HG03342 (cell line): ENCODE measurements at regions not wholly inside any gene's neighbourhood (a gene's known extent, or its start where the extent isn't known, plus 50 kb on each side); places are given as distances from the start of the nearest gene placed in this dataset.
"Not testable (repeated sequence)": the region's sequence is repeated elsewhere in the genome, so short reads cannot be mapped to it uniquely, and the experiment has no call there.

Experiments used
- ATAC-seq: cut with Tn5 transposase; IDR thresholded peaks from one replicate; pipeline ENCODE4 v1.9.1; 2021; ENCODE audit warnings: mild to moderate bottlenecking, moderate library complexity; ENCODE audit not compliant: unreplicated experiment

DNA sequence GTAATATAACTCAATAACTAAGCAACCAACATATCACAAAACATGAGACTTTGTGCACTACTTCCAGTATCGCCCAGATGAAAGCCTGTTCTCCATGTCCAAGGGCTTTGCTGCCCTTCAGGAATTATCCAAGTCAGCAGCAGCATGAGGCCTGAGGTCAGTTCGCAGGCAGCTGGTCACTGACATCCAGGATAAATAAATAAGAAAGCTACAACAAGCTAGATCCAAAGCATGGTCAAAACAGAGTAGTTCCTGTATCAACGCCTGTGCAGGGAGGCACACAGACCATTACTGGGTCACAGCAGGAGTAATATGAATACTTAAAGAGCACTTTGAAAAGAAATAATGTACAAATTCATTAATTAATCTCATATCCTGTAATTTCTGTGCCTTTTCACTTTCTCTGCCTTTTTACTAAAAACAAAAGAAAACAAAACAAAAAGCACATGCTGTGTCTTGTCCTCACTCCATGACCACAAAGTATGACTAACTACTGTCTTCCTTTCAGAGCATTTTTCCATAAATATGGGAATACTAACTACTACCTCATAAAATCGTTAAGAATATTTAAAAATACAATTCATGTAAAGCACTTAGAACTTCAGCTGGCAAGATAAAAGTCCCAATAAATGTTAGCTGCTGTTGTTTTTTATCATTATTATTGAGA, 374.9 kb upstream of the IRAK1BP1 start:
- no peak for ATAC-seq

DNA sequence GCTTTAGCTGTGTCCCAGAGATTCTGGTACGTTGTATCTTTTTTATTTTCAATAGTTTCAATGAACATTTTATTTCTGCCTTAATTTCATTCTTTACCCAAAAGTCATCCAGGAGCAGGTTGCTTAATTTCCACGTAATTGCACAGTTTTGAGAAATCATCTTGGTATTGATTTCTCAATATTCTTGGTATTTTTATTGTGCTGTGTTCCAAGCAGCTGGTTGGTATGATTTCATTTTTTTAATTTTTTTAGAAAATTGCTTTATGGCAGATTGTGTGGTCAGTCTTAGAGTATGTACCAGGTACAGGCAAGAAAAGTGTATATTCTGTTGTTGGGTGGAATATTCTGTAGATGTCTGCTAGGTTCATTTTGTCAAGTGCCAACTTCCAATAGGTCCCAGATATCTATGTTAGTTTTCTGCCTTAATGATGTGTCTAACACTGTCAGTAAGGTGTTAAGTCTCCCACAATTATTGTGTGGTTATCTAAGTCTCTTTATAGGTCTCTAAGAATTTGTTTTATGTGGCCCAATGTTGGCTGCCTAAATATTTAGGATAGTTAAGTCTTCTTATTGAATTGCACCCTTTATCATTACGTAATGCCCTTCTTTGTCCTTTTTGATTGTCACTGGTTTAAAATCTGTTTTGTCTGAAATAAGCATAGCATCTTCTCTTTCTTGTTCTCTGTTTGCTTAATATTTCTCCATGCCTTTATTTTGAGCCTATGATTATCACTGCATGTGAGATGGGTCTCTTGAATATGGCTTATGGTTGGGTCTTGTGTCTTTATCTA, 366.9 kb upstream of the IRAK1BP1 start:
- ATAC-seq: no peak

DNA sequence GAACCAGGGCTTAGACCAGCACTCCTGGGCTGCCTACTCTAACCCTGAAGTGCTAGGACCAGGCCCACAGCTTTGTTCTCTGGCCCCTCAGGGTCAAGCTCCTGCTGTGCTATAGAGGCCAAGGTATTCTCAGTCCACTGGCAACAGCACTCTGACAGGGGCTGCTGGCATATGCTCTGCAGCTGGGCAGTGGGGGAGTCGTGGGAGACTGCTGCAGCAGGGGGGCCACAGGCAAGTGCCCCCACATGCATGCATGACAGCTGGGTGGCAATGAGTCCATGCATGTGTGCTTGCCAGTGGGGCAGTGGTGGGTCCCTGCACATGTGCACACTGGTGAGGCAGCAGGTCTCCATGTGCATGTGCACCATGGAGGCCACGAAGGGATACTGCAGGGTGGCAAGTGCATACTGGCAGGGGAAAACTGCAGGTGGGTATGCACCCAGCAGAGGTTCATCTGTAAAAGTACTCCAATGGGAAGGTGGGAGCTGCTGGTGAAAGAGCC, 364.9 kb upstream of the IRAK1BP1 start:
- ATAC-seq: no peak

DNA sequence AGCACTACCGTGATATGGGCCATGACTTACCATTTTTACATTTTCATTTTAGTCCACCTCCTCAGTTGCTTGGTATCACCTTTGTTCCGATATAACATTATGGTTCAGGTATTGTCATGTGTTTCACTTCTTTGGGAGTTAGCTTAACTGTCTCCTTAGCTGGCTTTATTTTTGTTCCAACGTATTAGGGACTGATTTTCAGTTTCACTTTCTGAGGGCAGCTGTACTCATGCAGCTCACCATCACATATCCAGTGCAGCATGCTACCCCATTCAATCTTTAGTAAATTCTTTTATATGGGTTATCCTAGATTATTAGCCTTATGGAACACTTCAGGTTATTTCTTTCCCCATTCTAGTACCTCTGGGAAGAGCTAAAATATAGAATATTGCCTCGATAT, 362.2 kb upstream of the IRAK1BP1 start:
- no peak for ATAC-seq

DNA sequence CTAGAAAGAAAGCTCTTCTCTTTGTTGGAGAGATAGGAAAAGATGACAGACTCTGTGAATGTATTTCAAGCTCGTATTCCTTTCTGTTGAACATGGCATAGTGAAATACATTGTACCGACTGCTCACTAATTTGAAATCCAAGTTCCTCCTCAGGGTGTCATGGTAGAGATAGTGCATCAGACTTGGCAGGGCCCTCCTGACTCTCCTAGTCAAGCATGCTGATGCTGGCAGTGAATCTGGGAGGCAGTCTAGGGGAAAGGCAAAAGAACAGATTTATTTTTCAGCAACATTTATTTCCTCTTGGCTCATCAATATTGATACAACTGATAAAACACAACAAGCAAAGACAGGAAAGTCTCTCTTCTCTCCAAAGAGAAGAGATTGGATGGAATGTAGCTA, 356.3 kb upstream of the IRAK1BP1 start:
- ATAC-seq: no peak

DNA sequence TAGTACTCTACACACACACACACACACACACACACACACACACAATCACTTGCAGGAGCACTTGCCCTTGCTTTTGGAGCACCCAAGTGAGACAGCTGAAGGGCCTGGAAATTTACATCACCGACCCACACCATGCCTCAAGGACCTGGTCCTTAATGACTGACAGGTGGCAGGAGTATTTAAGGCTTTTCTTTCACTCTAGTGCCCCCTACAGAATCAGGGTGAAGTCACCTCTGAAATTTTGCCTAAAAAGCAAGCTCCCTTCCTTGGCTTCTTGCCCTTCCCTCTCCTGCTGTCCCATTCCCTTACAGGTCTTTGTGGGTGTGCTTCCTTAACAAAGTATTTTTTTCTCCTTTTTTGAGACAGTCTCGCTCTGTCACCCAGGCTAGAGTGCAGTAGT, 353.5 kb upstream of the IRAK1BP1 start:
- ATAC-seq: no peak

DNA sequence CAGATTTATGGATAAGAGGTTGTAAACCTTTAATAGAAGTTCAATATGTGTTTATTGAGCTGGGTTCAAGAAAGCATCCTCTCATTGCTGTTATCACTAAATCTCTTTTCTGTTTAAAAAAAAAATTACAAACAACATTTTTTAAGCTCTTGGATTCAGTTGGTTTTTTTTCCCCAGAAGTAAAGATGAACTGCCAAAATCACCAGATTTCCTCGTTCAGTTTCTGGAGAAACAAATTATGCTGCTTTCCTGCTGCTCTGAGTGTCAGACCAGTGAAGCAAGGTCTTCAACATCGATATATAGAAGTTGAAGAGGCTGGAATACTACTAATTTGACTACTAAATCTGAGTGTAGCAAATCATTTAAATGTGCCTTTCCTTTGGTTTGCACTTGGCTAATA, 352.1 kb upstream of the IRAK1BP1 start:
- ATAC-seq: no peak

DNA sequence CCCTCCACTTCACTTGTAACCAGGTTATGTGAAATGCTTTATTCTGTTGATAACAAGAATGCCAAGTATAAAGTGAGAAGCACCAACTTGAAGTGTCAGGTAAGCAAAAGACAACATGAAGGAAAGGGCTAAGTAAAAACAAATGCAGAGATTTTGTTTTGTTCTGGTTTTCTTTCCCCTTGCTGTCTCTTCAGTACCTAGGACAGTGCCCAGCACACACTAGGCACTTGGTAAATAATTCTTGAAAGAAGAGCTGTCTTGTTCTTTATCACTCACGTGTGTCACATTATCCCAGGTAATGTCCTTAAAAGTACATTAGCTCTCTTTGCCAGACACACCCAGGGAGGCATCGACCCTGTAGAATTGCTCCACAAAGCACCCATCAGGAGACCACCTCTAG, 350.0 kb upstream of the IRAK1BP1 start:
- ATAC-seq: no peak

DNA sequence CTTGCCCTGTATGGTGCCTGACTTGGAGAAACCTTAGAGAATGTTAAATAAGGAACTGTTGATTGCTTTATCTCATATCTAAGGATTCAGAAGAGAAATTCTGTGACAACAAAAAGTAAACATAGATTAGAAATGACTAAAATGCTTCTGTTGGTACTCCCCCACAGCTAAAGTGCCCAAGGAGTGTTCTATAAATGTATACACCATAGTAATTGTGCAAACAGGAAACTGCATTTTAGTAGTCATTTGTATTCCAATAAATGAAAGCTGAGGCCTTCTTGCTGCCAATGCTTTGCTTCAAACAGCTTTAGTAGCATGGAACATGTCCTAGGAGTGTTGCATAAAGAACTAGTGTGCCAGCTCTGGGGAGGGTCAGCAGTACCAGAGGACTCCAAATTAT, 343.7 kb upstream of the IRAK1BP1 start:
- ATAC-seq: no peak

DNA sequence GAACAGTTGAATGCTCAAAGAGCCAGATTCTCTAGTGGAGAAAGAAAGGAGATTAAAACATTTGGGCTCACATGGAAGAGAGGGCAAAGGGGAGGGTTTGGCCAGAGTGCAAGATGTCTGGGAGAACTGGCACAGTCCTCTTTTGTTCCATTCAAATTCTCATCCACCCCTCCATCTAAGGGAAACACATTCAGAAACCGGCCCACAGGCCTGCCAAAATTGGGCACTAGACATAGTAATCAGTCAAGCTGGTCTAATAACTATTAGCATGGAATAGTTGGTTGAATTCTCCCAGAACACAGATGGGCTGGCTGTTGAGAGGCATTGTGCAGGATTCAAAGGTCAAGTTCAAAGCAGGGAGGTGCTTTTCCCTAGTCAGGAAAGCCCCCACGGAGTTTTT, 341.4 kb upstream of the IRAK1BP1 start:
- ATAC-seq: no peak

DNA sequence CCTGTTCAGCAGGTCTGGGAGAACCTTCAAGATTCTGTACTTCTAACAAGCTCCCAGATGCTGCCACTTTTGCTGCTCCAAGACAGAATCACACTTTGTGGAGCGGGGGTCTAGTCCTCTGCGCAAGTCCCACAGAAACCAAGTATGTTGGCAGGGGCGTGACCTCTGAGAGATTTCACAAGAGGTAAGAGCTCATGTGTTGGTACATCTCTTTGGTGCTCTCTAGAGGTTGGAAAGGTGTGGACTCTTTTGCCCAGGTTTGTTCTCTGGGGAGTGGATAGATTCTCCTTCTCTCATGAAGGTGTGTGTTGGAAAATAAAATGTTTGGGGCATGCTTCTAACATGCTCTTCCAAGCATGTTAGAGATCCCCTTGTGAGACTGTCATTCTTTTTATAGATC, 340.9 kb upstream of the IRAK1BP1 start:
- ATAC-seq: no peak

DNA sequence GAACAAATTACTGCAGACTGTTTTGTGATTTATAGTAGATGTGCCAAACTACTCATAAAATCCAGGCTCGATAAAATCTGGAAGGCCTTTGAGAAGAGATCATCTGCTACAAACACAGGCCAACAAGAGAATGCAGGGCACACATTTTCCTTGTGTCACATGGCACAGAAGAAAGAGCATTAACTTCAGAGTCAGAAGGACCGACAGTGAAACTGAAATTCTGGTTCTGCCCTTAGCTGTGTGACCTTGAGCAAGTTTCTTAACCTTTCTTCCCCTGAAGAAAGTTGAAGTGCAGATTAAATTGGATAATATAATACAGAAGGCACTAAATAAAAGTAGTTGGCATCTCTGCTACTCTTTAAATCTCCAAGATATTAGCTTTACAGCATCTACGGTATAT, 338.4 kb upstream of the IRAK1BP1 start:
- no peak for ATAC-seq

DNA sequence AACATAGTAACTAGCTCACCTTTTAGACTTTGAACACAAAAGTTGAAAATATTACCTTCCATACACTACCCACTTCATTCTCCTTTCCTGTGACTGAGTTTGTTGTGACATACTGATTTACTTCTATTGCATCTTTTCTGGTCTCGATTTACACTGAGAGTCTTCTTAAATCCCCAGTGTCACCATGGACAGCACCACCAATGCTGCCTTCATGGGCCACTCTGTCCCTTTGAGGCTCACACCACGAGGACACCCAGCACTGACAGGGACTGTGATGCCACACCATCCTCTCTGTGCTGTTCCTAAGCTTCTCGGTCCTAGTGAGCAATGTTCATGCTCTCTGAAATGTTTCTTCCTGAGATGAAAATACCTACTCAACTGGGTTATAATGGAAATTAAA, 337.1 kb upstream of the IRAK1BP1 start:
- ATAC-seq: no peak

DNA sequence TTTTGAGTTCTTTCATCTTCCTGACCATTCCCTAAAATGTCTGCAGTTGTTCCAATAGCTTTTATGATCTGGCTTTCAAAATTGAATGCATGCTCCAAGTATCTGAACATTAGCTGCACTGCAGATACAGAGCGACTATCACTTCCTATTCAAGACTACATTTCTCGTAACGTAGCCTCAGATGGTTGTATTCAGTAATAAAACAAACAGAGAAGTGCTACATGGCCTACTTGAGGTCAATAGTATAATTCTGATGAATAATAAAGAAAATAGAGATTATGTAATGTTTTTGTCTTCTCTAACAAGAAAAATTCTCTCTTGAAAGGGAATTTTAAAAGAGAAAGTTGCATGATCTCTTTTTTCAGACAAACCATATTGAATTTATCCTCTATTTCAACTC, 333.9 kb upstream of the IRAK1BP1 start:
- no peak for ATAC-seq

DNA sequence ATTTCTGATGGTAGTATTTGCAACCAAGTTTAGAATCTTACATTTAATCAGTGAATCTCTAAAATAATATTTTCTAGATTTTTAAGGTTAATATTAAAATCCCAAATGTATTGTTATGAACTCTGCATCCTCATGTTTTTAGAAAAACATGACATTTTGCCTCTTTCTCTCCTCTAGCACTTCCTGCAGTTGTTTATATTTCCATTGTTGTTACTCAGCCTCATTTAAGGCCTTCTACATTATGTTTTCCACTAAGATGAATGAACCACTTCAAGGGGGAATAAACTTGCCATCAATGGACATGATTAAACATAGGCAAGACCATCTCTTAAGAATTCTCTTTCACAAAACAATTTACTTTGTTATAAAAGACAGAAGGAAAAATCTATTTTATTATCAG, 333.5 kb upstream of the IRAK1BP1 start:
- no peak for ATAC-seq

DNA sequence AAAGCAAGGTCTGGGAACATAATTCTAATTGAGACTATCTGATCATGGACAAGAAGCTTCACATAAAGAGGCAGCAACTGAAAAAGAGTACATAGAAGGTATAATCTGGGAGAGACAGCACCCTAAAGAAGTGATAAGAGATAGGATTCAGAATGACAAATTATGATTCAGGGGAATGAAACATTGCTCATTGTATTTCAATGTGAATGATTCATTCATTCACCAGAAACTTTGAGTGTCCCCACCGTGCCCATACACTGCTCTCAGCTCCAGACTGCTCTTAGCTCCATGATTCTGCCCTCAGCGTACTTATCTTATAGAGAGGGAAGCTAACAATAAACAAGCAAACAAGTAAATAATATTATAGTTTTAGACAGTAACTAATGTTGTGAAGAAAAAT, 329.3 kb upstream of the IRAK1BP1 start:
- no peak for ATAC-seq

DNA sequence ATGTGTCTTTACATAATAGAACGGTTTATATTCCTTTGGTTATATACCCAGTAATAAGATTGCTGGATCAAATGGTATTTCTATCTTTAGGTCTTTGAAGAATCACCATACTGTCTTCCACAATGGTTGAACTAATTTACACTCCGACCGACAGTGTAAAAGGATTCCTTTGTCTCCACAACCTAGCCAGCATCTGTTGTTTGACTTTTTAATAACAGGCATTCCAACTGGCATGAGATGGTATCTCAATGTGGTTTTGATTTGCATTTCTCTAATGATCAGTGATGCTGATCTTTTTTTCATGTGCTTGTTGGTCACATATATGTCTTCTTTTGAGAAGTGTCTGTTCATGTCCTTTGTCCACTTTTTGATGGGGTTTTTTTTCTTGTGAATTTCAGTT, 319.7 kb upstream of the IRAK1BP1 start:
- ATAC-seq: not testable (repeated sequence)

DNA sequence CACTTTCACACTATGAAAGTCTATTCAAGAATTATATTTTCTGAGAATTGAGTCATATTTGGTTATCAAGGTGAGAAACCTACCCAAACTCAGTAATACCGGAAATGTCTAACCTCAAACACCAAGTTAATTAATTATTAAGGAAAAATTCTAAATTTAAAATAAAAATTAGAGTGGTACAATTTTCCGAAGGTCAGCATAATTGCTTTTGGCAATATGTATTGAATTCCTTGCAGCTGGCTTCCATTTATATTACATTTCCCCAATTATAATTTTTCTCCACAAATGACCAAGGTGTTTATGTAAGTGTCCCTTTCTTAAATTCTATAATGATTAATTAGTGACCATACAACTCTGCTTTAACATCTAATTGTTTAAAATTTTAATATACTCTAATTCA, 316.0 kb upstream of the IRAK1BP1 start:
- ATAC-seq: no peak

DNA sequence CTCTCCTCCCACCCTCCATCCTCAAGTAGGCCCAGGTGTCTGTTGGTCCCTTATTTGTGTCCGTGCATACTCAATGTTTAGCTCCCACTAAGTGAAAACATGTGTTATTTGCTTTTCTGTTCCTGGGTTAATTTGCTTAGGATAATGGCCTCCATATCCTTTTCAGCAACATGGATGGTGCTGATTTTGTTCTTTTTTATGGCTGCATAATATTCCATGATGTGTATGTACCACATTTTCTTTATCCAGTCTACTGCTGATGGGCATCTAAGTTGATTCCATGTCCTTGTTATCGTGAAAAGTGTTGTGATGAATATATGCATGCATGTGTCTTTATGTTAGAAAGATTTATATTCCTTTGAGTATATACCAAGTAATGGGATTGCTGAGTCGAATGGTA, 314.9 kb upstream of the IRAK1BP1 start:
- ATAC-seq: no peak

DNA sequence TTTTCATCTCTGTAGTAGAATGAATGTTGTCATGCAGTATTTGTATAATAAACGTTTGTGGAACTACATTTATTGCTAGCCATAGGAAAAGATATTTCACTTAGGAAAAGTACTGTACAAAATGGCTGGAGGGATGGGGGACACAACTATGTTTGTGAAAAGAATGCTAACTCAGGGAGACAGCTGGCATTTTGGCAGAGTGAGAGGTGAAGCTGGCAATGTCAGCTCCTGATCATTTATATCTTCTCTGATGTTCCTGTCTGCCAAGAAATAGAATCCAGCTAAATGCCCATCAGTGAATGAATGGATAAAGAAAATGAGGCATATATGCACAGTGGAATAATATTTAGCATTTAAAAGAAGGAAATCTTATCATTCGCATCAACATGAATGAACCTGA, 313.0 kb upstream of the IRAK1BP1 start:
- no peak for ATAC-seq

DNA sequence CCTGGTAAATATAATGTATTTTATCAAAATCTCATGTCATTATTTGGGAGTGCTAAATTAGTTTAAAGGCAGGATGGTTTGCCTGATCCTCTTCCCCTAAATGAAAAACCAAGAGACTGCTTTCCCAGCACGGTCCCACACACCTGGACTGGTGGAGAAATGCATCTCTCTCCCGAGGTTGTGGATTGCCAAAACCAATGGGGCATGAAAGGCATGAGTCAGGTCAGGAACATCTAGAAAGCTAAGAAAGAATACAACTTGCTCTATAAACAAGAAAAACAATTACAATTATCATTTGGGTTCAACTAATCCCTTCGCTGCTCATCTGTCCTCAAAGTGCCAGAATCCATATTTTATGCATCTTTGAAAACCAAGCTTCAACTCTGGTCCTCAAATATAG, 308.3 kb upstream of the IRAK1BP1 start:
- no peak for ATAC-seq

DNA sequence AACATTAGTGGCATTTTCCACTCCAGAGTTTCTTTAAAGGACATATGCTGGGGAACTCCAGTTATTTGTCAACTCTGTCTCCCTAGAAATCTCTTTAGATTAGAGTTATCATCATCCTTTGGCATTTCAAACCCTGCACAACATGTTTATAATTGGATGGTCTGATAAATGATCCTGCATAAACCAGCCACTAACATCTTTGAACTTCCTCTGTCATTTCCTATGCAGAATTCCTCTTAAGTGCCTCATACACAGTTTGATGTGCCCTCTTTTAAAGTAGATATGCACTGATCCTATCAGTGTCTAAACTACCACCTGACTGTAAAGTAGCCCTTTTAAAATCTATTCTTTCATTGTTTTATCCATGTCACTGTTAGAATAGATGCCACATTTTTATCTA, 306.3 kb upstream of the IRAK1BP1 start:
- no peak for ATAC-seq

DNA sequence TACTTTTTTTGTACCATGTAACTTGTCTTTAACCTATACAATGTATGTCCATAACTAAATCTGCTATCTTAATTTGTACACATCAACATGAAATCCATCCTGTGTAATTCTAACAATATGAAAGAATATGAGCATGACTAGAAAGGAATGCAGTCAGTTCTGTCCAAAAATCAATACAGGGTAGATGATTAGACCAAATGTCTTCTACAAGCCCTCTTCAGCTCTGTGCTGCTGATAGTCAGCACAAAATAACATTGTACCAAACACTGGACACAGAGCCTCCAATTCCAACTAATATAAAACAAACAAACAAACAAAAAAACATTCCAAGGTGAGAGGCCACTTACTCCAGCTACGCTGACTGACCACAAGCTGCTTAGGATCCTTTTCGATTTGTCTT, 301.4 kb upstream of the IRAK1BP1 start:
- ATAC-seq: no peak
